NOMO-1 treated with DMSO at 0.1 percent for 48 hours (cell line): ENCODE measurements at regions not wholly inside any gene's neighbourhood (a gene's known extent, or its start where the extent isn't known, plus 50 kb on each side); places are given as distances from the start of the nearest gene placed in this dataset.

Experiments used
- DNase-seq: peaks from one replicate; lab custom pipeline; 2025; ENCODE audit not compliant: unreplicated experiment; lab: John Stamatoyannopoulos, UW

DNA sequence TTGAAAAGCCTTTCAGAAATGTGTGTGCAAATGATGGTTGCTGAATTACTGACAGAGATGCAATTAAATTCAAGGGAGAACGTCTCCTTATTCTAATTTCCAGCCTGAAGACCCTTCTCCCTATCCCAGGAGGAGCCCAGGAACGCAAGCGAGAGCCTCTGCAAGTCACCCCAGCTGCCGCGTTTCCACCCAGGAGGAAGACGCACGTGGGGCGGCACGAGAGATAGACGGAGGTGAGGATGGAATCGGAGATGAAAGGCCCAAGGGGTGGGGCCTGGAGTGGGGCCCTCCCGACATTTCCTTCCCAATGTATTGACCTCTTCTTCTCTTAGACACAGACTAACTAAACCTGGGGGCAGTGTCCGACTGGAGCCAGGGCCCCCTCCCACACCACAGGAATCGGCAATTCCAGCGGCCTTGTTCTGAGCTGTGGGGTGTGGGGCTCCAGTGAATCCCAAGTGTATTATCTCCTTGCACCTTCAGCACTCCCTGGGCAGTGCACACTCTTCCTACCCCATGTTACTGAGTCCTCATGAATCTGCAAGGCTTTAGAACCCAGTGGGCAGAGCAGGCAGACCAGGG is 322.5 kb downstream of the AJAP1 start:
- DNase-seq, result no peak

- no peak for DNase-seq
These were observed 321.4 kb downstream of the AJAP1 start for GRCh38 chr1:4975856-4976255.

DNA sequence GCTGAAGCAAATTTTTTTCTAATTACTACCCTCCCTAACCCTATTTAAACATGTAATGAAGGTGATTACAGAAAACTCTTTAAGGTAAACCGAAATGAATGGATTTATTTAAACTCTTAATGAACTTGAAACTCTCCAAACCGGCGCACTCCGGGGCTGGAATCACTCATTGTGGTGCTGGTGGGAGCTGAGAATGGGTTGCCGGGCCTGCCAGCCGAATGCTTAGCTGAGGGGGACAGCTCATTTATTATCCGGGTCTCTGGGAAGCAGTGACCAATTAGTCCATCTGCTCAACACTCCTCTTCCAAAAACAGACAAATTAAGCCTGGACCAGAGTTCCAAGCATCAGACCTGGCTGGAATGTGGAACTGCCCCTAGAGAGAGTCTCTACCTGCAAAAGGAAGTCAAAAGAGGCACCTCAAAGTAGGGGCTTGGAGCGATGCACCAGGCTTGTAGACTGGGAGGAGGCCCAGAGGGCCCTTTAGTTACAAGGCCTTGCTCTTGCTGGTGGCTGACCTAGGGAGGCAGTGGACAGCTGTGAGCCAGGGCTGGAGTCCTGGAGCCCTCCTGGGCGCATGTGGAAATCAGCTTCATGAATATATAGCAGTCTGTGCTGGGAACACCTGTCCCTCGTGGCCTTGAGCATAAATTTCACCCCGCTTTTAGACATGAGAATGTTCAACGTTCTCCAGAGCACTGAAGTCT is 320.7 kb downstream of the AJAP1 start:
- no peak for DNase-seq

- no peak for DNase-seq
These were observed 318.9 kb downstream of the AJAP1 start for GRCh38 chr1:4973341-4973740.

DNA sequence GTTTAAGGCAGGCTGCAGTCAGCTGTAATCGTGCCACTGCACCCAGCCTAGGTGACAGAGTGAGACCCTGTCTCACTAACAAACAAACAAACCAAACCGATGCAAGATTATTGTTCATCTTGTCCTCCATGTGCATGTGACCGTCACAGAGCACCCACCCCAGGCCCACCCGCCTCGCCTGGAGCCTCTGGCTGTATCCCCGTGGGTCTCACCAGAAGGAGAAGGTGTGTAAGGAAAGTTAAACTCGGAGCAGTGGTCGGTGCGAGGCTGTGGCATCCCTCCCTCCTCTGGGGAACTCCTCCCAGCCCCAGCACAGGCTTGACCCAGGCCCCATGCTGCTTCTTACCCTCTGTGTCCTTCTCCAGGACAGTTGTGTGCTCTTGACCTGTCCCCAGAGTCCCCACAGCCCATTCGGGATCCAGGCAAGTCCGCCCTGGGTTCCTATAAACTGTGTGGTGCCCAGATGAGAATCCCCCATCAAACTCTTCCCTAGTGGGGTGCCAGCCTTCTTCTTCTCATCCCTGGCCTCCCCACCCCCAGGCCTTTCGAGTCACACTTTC is 318.4 kb downstream of the AJAP1 start:
- DNase-seq, result no peak

DNA sequence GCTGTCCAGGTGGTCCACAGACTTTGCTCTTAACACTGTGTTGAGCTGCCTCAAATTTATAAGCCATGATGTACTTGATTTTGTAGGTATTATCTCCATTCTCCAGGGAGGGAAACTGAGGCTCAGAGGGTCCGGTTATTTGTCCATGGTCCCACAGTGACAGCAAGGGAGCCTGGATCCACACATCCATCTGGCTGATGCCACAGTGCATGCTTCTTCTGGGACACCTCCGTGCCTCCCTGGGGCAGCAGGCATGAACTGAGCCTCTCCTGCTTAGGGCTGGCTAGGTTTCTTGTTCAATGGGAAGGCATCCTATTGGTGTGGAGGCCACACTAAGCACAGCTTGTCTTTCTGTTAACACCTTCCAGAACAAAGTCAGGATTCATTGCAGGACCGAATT is 317.3 kb downstream of the AJAP1 start:
- no peak for DNase-seq

DNA sequence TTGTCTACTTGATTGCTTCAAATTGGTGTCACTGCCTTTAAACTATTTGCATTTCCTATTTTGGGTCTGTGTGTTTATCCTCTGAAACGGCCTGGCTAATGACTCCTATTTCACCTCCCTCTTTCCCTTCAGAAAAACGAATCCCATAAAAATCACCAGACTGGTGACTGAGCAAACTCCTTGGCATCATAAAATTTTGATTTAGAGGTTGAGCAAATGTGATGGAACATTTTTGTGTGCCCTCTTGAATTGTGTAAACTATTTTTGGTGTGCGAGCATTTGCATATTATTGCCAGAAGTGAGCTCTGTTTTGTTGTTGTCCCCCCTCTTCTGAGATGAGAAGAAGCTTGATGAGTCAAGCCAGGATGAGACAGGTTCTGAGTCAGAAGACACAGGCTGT is 316.1 kb downstream of the AJAP1 start:
- DNase-seq, result no peak

DNA sequence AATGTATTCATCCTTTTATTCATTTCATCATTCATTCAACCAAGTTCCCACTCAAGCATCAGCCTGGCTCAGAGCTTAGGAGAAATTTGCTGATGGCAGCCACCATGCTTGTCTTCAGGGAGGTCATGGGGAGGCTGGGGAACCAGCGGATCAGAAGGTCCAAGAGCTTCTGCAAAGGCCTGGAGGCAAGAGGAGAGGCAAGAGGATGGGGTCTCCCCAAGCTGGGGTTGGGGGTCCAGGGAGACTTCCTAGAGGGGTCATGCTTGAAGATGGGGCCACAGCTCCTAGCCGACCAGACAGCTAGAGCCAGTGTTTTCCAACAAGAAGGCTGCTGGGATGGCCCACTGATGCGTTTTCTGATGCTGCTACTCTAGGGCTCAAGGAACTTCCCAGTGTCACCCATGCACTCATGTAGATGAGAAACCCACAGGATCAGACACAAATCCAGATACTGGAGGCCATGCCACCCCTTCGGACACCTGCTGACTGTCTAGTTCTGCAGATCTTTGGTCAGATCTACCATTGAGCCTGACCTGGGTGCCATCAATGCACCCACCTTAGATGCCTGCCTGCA is 315.2 kb downstream of the AJAP1 start:
- DNase-seq, result no peak

- DNase-seq, result no peak
These were observed 311.1 kb downstream of the AJAP1 start for GRCh38 chr1:4965346-4966075.

GRCh38 chr1:4964634-4965345 is 310.4 kb downstream of the AJAP1 start:
- DNase-seq, result no peak

DNA sequence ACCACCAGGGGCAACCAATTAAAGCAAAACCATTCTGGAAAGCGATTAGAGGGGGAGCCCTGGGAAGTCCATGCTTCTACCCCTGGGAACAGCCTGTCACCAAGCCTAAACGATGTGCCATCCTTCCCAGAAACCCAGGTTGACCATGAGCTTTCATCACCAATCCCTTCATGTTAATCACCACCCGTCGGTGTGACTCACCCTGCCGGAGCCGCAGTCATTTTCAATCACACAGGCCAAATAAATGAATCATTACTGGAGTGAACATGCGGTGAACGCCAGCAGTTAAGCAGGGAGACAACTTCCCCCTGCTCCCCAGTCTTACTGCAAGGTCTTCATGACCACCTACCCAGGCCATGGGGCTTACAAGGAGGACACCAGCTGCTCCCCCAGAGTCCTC is 308.8 kb downstream of the AJAP1 start:
- no peak for DNase-seq

GRCh38 chr1:4962836-4963235 is 308.4 kb downstream of the AJAP1 start:
- DNase-seq, result no peak

DNA sequence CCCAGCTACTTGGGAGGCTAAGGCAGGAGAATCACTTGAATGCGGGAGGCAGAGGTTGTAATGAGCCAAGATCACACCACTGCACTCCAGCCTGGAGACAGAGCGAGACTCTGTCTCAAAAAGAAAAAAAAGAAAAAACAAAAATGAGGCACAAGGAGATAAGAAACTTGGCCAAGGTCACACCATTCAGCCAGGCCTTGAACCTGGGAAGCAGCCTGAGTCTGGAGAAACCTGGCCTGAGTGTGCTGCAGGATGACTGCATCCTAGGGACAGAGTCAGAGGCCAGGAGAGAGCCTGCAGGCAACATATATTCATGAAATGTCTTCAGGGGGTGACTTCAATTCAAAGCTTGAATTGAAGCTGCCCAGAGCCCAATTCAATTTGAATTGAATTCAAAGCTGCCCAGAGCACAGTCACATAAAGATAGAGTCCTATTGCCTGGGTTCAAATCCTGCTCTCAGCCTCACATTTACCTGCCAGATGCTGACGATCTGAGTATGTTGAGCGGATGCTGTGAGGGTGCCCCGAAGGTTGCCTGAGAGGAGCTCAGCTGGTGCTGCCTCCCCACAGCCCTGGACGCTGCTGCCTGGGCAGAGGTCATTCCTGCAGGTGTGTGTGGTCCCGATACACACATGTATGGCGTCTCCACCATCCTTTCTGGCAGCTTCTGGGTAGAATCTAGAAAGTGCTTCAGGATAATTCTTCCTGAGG is 307.7 kb downstream of the AJAP1 start:
- DNase-seq, result no peak

DNA sequence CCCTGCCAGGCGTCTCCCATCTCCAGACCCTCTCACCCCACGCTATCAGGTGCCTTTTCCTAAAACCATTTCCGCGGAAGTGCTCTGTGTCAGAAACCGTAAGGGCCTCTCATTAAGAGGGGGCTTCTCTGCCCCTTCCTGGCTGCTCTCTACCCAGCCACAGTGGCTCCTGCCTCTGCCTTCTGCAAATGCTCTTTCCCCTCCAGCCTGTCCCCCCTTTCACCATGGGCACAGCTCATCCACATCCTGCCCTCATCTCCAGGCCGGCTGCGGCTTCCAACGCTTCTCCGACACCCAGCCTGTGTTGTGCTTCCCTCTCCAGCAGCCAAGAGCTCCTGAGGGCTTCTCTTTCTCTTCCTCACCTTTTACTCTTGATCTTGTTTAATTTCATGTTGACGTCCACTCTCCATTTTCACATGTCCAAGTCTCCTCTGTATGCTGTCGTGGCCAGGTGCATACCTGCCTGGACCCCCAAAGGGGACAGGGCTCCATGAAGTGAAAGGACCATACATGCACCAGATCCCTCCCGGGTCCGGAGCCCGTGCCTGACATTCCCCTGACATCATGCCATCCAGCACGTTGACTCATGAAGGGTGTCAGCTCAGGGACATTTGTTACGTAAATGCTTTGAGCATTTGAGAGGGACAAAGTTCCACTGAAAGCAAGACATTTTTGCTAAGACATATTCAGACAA is 306.5 kb downstream of the AJAP1 start:
- no peak for DNase-seq

GRCh38 chr1:4960336-4960735 is 305.9 kb downstream of the AJAP1 start:
- DNase-seq, result no peak

- DNase-seq, result no peak
These were observed 304.8 kb downstream of the AJAP1 start for GRCh38 chr1:4959216-4959615.

GRCh38 chr1:4957027-4957426 is 302.6 kb downstream of the AJAP1 start:
- DNase-seq, result no peak

GRCh38 chr1:4954392-4954791 is 300.0 kb downstream of the AJAP1 start:
- DNase-seq, result no peak

- DNase-seq, result no peak
These were observed 297.2 kb downstream of the AJAP1 start for GRCh38 chr1:4951601-4952000.

- DNase-seq, result no peak
These were observed 291.9 kb downstream of the AJAP1 start for GRCh38 chr1:4946343-4946742.
